H1 (cell line): ENCODE measurements at regions not wholly inside any gene's neighbourhood (a gene's known extent, or its start where the extent isn't known, plus 50 kb on each side); places are given as distances from the start of the nearest gene placed in this dataset.

Experiments
- CTCF ChIA-PET: fragments of 300-600 bp; sonication (Branson Sonifier 250); formaldehyde crosslinking; loops from one replicate; lab custom pipeline; 2021; ENCODE audit not compliant: partially characterized antibody; lab: Charles Lee
- POLR2A ChIA-PET: fragments of 300-600 bp; sonication (Branson Sonifier 250); formaldehyde crosslinking; loops from one replicate; lab custom pipeline; 2021; ENCODE audit warnings: inconsistent platforms; ENCODE audit not compliant: partially characterized antibody; lab: Charles Lee
- DNase-seq, 2 experiments: peaks; one replicate each; pipeline versions ENCODE4 v3.0.0 to v3.0.0-alpha.2; 2010 to 2022; ENCODE audit warnings: low spot score in 2 of 2, low read depth in 1 of 2, mixed read lengths in 1 of 2
- FAIRE-seq: peaks from 2 replicates; lab custom pipeline; 2011; peaks lifted over from hg19 to GRCh38; lab: Jason Lieb, UNC
- H2AFZ ChIP-seq: 2 replicates; pipeline ENCODE4 v1.8.1; 2012; ENCODE audit warnings: low read length, inconsistent platforms
- H2AK5ac ChIP-seq: 2 replicates; pipeline ENCODE4 v1.6.1; 2013; ENCODE audit warnings: low read depth, low read length
- H2BK120ac ChIP-seq: replicated peaks from 2 replicates; pipeline ENCODE3; 2013; ENCODE audit warnings: low read depth, low read length, inconsistent platforms
- H2BK12ac ChIP-seq: 2 replicates; pipeline ENCODE4 v1.6.1; 2013; ENCODE audit warnings: low read depth, low read length
- H2BK15ac ChIP-seq: 2 replicates; pipeline ENCODE4 v1.6.1; 2013; ENCODE audit warnings: low read length
- H2BK20ac ChIP-seq: 2 replicates; pipeline ENCODE4 v1.6.1; 2013; ENCODE audit warnings: low read length
- H2BK5ac ChIP-seq: 2 replicates; pipeline ENCODE4 v1.6.1; 2013; ENCODE audit warnings: low read depth, low read length
- H3K14ac ChIP-seq: 2 replicates; pipeline ENCODE4 v1.6.1; 2013; ENCODE audit warnings: inconsistent platforms; ENCODE audit not compliant: insufficient read length
- H3K18ac ChIP-seq: 2 replicates; pipeline ENCODE4 v1.6.1; 2013; ENCODE audit warnings: low read length; ENCODE audit errors: extremely low read depth
- H3K23ac ChIP-seq: 2 replicates; pipeline ENCODE4 v1.6.1; 2013; ENCODE audit warnings: inconsistent platforms; ENCODE audit not compliant: insufficient read length
- H3K23me2 ChIP-seq: 2 replicates; pipeline ENCODE4 v1.6.1; 2013; ENCODE audit warnings: low read depth, low read length
- H3K27ac ChIP-seq: 2 replicates; pipeline ENCODE4 v1.6.1; 2011; ENCODE audit warnings: low read depth, low read length, inconsistent platforms
- H3K27me3 ChIP-seq, 4 experiments: replicated peaks in 1 of 4; 1 replicate in 1 of 4; 2 replicates in 3 of 4; pipeline versions ENCODE4 v1.6.1 to v1.8.1; 2011 to 2013; ENCODE audit warnings: low read length in 3 of 4, mild to moderate bottlenecking in 3 of 4, inconsistent platforms in 2 of 4, mixed read lengths in 2 of 4, moderate library complexity in 1 of 4; ENCODE audit not compliant: control insufficient read depth in 3 of 4, insufficient read depth in 3 of 4; ENCODE audit errors: extremely low read depth in 1 of 4
- H3K36me3 ChIP-seq, 4 experiments: 2 replicates each; pipeline versions ENCODE4 v1.6.1 to v1.8.1; 2011 to 2013; ENCODE audit warnings: mild to moderate bottlenecking in 4 of 4, low read length in 3 of 4, moderate library complexity in 2 of 4, control low read depth in 1 of 4, inconsistent platforms in 1 of 4; ENCODE audit not compliant: insufficient read depth in 4 of 4, control insufficient read depth in 2 of 4
- H3K4ac ChIP-seq: replicated peaks from 2 replicates; pipeline ENCODE3; 2013; ENCODE audit warnings: low read length, low read depth, mixed read lengths, inconsistent platforms; ENCODE audit not compliant: insufficient read length
- H3K4me1 ChIP-seq, 4 experiments: replicated peaks in 1 of 4; 1 replicate in 1 of 4; 2 replicates in 3 of 4; pipeline versions ENCODE4 v1.6.1 to v1.8.1; 2011 to 2013; ENCODE audit warnings: low read length in 3 of 4, inconsistent platforms in 2 of 4, mixed read lengths in 1 of 4; ENCODE audit not compliant: insufficient read depth in 4 of 4, control insufficient read depth in 3 of 4
- H3K4me2 ChIP-seq, 2 experiments: 2 replicates each; pipeline versions ENCODE4 v1.6.1 to v1.8.1; 2011 to 2013; ENCODE audit warnings: low read depth in 2 of 2, low read length in 2 of 2, control low read depth in 1 of 2, inconsistent platforms in 1 of 2, mild to moderate bottlenecking in 1 of 2; ENCODE audit not compliant: insufficient read depth in 1 of 2
- H3K4me3 ChIP-seq, 4 experiments: fragments of 200-600, 300-600 bp in 1 of 4; sonication (generic), shearing (Covaris generic), sonication (Bioruptor Twin) in 1 of 4; 2 replicates each; pipeline versions ENCODE4 v1.5.1 to v1.8.1; 2011 to 2016; ENCODE audit warnings: low read length in 4 of 4, low read depth in 3 of 4, control low read depth in 2 of 4, inconsistent platforms in 2 of 4, mild to moderate bottlenecking in 2 of 4, mixed read lengths in 1 of 4, moderate library complexity in 1 of 4; ENCODE audit not compliant: insufficient read depth in 2 of 4; ENCODE audit errors: extremely low read depth in 1 of 4
- H3K56ac ChIP-seq: replicated peaks from 2 replicates; pipeline ENCODE3; 2013; ENCODE audit warnings: low read depth, mild to moderate bottlenecking, mixed read lengths, low read length, inconsistent platforms; ENCODE audit not compliant: insufficient read length
- H3K79me1 ChIP-seq: 2 replicates; pipeline ENCODE4 v1.6.1; 2013; ENCODE audit warnings: low read depth, low read length, control low read depth
- H3K79me2 ChIP-seq, 2 experiments: 2 replicates each; pipeline versions ENCODE4 v1.6.1 to v1.8.1; 2012 to 2013; ENCODE audit warnings: low read length in 2 of 2, mild to moderate bottlenecking in 2 of 2, inconsistent platforms in 1 of 2; ENCODE audit not compliant: insufficient read depth in 2 of 2, control insufficient read depth in 1 of 2
- H3K9ac ChIP-seq, 4 experiments: replicated peaks in 1 of 4; 1 replicate in 1 of 4; 2 replicates in 3 of 4; pipeline versions ENCODE4 v1.6.1 to v1.8.1; 2011 to 2013; ENCODE audit warnings: low read depth in 3 of 4, low read length in 3 of 4, control low read depth in 2 of 4, mild to moderate bottlenecking in 2 of 4, moderate library complexity in 2 of 4, inconsistent platforms in 1 of 4; ENCODE audit errors: extremely low read depth in 1 of 4
- H3K9me3 ChIP-seq, 2 experiments: 2 replicates each; pipeline versions ENCODE4 v1.6.1 to v1.8.1; 2012 to 2013; ENCODE audit warnings: mild to moderate bottlenecking in 2 of 2, moderate library complexity in 2 of 2, control low read depth in 1 of 2, inconsistent platforms in 1 of 2, low read depth in 1 of 2, low read length in 1 of 2, mixed read lengths in 1 of 2; ENCODE audit not compliant: insufficient read depth in 2 of 2
- H4K20me1 ChIP-seq, 2 experiments: replicated peaks in 1 of 2; 2 replicates each; pipeline versions ENCODE3 to v1.8.1; 2011 to 2013; ENCODE audit warnings: inconsistent platforms in 2 of 2, low read length in 2 of 2, mild to moderate bottlenecking in 1 of 2; ENCODE audit not compliant: insufficient read depth in 2 of 2, control insufficient read depth in 1 of 2
- H4K5ac ChIP-seq: 2 replicates; pipeline ENCODE4 v1.6.1; 2013; ENCODE audit warnings: low read length, low read depth, mixed read lengths, inconsistent platforms; ENCODE audit not compliant: insufficient read length
- H4K8ac ChIP-seq: 2 replicates; pipeline ENCODE4 v1.8.0; 2013; ENCODE audit warnings: mild to moderate bottlenecking, moderate library complexity, low read length, inconsistent platforms; ENCODE audit not compliant: insufficient read depth; ENCODE audit errors: extremely low read depth
- H4K91ac ChIP-seq: replicated peaks from 2 replicates; pipeline ENCODE3; 2013; ENCODE audit warnings: low read length, mixed read lengths, inconsistent platforms; ENCODE audit not compliant: insufficient read length
- ASH2L ChIP-seq: fragments of 200-600, 300-600 bp; sonication (generic); IDR thresholded peaks from one replicate; pipeline ENCODE4 v1.7.1; 2017; ENCODE audit warnings: low read length
- CTBP2 ChIP-seq: IDR thresholded peaks from 2 replicates; pipeline ENCODE4 v1.7.0; 2011; ENCODE audit warnings: borderline replicate concordance, mild to moderate bottlenecking, moderate library complexity, mixed read lengths, low read length; ENCODE audit not compliant: insufficient read depth, insufficient read length
- EZH2 ChIP-seq: fragments of 200-600 bp; sonication (generic); IDR thresholded peaks from 2 replicates; pipeline ENCODE4 v1.7.1; 2012; ENCODE audit warnings: low read depth, mild to moderate bottlenecking, moderate library complexity, low read length, inconsistent platforms; ENCODE audit not compliant: severe bottlenecking
- HDAC2 ChIP-seq, 2 experiments: fragments of 300-600 bp in 1 of 2; sonication (generic) in 1 of 2; IDR thresholded peaks; 2 replicates each; pipeline ENCODE4 v1.6.1; 2011 to 2012; ENCODE audit warnings: low read depth in 2 of 2, low read length in 2 of 2, mild to moderate bottlenecking in 2 of 2, moderate library complexity in 2 of 2, borderline replicate concordance in 1 of 2, inconsistent platforms in 1 of 2
- HDAC6 ChIP-seq: IDR thresholded peaks from one replicate; pipeline ENCODE4 v1.7.1; 2012; ENCODE audit warnings: low read depth, mild to moderate bottlenecking, inconsistent platforms, low read length, moderate library complexity
- NRF1 ChIP-seq: IDR thresholded peaks from 2 replicates; pipeline ENCODE4 v1.6.1; 2011; ENCODE audit warnings: mild to moderate bottlenecking, low read depth, low read length, improper control_type of control experiment
- PHF8 ChIP-seq: fragments of 200-600 bp; sonication (generic); conservative IDR thresholded peaks from 2 replicates; pipeline ENCODE4 v1.7.1; 2012; ENCODE audit warnings: low read depth, mild to moderate bottlenecking, inconsistent platforms, low read length, moderate library complexity
- POU5F1 ChIP-seq: IDR thresholded peaks from 2 replicates; pipeline ENCODE4 v1.6.1; 2011; ENCODE audit warnings: low read depth, mild to moderate bottlenecking, low read length, moderate library complexity
- RFX5 ChIP-seq: IDR thresholded peaks from 2 replicates; pipeline ENCODE4 v1.6.1; 2011; ENCODE audit warnings: low read depth, low read length, improper control_type of control experiment, borderline replicate concordance
- SP2 ChIP-seq: IDR thresholded peaks from 2 replicates; pipeline ENCODE4 v1.6.1; 2012; ENCODE audit warnings: mild to moderate bottlenecking, low read length, inconsistent platforms
- TBP ChIP-seq: IDR thresholded peaks from 2 replicates; pipeline ENCODE4 v1.6.1; 2011; ENCODE audit warnings: low read depth, low read length, improper control_type of control experiment
- YY1 ChIP-seq: IDR thresholded peaks from 2 replicates; pipeline ENCODE4 v1.6.1; 2011; ENCODE audit warnings: low read depth, mild to moderate bottlenecking, low read length
- WGBS, 2 experiments: shearing (Covaris generic) in 1 of 2; methylation state at CpG; one replicate each; pipeline versions ENCODE4 v1.1.6 to v1.1.7; 2013 to 2015; ENCODE audit warnings: low lambda C conversion rate in 2 of 2, mixed read lengths in 2 of 2, inconsistent platforms in 1 of 2, low coverage in 1 of 2, missing lambda C conversion rate in 1 of 2; ENCODE audit not compliant: insufficient replicate concordance in 2 of 2, insufficient coverage in 1 of 2, insufficient read length in 1 of 2; ENCODE audit errors: extremely low coverage in 1 of 2, missing lambda C conversion rate in 1 of 2; 5-methylcytosine and 5-hydroxymethylcytosine counted together
- TF ChIP-seq, protein P1 (sequence below): IDR thresholded peaks from 2 replicates; pipeline ENCODE4 v1.6.1; 2012; ENCODE audit warnings: low read length, inconsistent platforms

DNA sequence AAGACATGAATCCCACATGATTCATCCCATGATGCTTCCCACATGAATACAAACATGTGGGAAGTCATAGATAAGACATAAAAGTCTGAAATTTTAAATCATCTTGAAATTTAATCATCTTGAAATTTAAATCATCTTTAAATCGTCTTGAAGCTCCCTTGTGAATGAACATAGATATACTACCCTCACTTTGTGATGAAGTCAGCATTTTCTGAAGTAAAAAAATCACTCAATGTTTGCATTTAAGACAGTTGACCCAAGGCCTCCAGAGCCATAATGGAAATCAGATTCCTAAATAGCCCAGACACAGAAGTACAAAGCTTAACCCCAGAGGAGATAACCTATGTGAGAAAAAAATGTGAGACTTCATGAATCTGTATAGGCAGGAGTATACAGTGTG lies 279.4 kb downstream of the ZBBX start:
- H3K36me3 ChIP-seq: no peaks in the 10 kb centered on the region
- 86% methylated on average over 1 of the region's 1 CpG; no CpG with 5 or more reads in 1 of the 2 experiments for WGBS, 2 experiments
- H2AK5ac ChIP-seq: no peak overlapping the region
- H2AFZ ChIP-seq: no peak overlapping the region
- no peak overlapping the region for H4K91ac ChIP-seq
- H3K4me2 ChIP-seq: no peak overlapping the region
- ChIA-PET POLR2A (interaction anchor here (0.9 kb wide), 1 partner anchor 19 kb away, joined by 3 read pairs; no protein-coding TSS in a partner anchor), CTCF (interaction anchor here (0.9 to 2.7 kb wide), 7 partner anchors 10 to 251 kb away, joined by 3 to 14 read pairs (median 3); no protein-coding TSS in a partner anchor)
- no peak overlapping the region for H4K5ac ChIP-seq
- H3K9ac ChIP-seq: no peak overlapping the region
- no peak overlapping the region for H2BK12ac ChIP-seq
- no peaks in the 10 kb centered on the region for H3K79me2 ChIP-seq
- H4K20me1 ChIP-seq: no peaks in the 10 kb centered on the region
- H3K56ac ChIP-seq: no peak overlapping the region
- no peaks in the 10 kb centered on the region for H3K23me2 ChIP-seq
- H3K18ac ChIP-seq: no peak overlapping the region
- H3K23ac ChIP-seq: no peak overlapping the region
- no peak overlapping the region for H2BK20ac ChIP-seq
- H2BK120ac ChIP-seq: no peak overlapping the region
- no peak overlapping the region for H3K27ac ChIP-seq
- H4K8ac ChIP-seq: no peak overlapping the region
- TF ChIP-seq CTBP2: no peak
- no peak for TF ChIP-seq PHF8
- no peak for TF ChIP-seq TBP
- TF ChIP-seq, protein P1, sequence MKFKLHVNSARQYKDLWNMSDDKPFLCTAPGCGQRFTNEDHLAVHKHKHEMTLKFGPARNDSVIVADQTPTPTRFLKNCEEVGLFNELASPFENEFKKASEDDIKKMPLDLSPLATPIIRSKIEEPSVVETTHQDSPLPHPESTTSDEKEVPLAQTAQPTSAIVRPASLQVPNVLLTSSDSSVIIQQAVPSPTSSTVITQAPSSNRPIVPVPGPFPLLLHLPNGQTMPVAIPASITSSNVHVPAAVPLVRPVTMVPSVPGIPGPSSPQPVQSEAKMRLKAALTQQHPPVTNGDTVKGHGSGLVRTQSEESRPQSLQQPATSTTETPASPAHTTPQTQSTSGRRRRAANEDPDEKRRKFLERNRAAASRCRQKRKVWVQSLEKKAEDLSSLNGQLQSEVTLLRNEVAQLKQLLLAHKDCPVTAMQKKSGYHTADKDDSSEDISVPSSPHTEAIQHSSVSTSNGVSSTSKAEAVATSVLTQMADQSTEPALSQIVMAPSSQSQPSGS: no peak
- TF ChIP-seq HDAC2 (IDR thresholded peaks at IDR 0.05; ENCODE audit: borderline replicate concordance in 1 of 2, low read depth in 2 of 2, low read length in 2 of 2): no peak
- TF ChIP-seq YY1: no peak
- TF ChIP-seq EZH2: no peak
- TF ChIP-seq RFX5: no peak
- TF ChIP-seq ASH2L: no peak
- TF ChIP-seq POU5F1: no peak
- TF ChIP-seq NRF1: no peak
- no peak for TF ChIP-seq SP2
- TF ChIP-seq HDAC6: no peak
- no peaks in the 10 kb centered on the region for H3K9me3 ChIP-seq
- no peak overlapping the region for H3K4me3 ChIP-seq
- no peak overlapping the region for H3K14ac ChIP-seq
- no peaks in the 10 kb centered on the region for H3K27me3 ChIP-seq
- no peak for FAIRE-seq
- H2BK15ac ChIP-seq: no peak overlapping the region
- no peaks in the 10 kb centered on the region for H3K4me1 ChIP-seq
- DNase-seq: no peak
- H3K4ac ChIP-seq: no peak overlapping the region
- H2BK5ac ChIP-seq: no peak overlapping the region
- H3K79me1 ChIP-seq: no peaks in the 10 kb centered on the region
